Activated CD4-positive, alpha-beta memory T cell treated with anti-CD3 and anti-CD28 coated beads, Interleukin-2, amount 10 ng/mL, durations not matched to agents 7 days and 5 days (primary cell): ENCODE measurements at regions not wholly inside any gene's neighbourhood (a gene's known extent, or its start where the extent isn't known, plus 50 kb on each side); places are given as distances from the start of the nearest gene placed in this dataset.
"Not testable (repeated sequence)": the region's sequence is repeated elsewhere in the genome, so short reads cannot be mapped to it uniquely, and the experiment has no call there.

Experiments used
- CTCF ChIA-PET: fragments of 350-600 bp; sonication (Branson Sonifier 250); formaldehyde crosslinking; loops from one replicate; lab custom pipeline; 2021; ENCODE audit warnings: antibody characterized with exemption, inconsistent platforms; lab: Charles Lee
- POLR2A ChIA-PET: fragments of 350-600 bp; sonication (Branson Sonifier 250); formaldehyde crosslinking; loops from one replicate; lab custom pipeline; 2021; ENCODE audit warnings: antibody characterized with exemption; lab: Charles Lee
- DNase-seq: peaks from one replicate; pipeline ENCODE4 v3.0.0-alpha.2; 2020
- H3K27ac Mint-ChIP-seq: one replicate; pipeline ENCODE4 v1.8.0; 2021; ENCODE audit warnings: mild to moderate bottlenecking, mixed read lengths
- H3K27me3 Mint-ChIP-seq: one replicate; pipeline ENCODE4 v1.8.0; 2021; ENCODE audit warnings: mixed read lengths
- H3K36me3 Mint-ChIP-seq: one replicate; pipeline ENCODE4 v1.8.0; 2021; ENCODE audit warnings: low read depth, mixed read lengths
- H3K4me1 Mint-ChIP-seq: one replicate; pipeline ENCODE4 v1.8.0; 2021; ENCODE audit warnings: mixed read lengths
- H3K4me3 Mint-ChIP-seq: one replicate; pipeline ENCODE4 v1.8.0; 2021; ENCODE audit warnings: mild to moderate bottlenecking, mixed read lengths
- H3K9me3 Mint-ChIP-seq: one replicate; pipeline ENCODE4 v1.8.0; 2021; ENCODE audit warnings: mixed read lengths

DNA sequence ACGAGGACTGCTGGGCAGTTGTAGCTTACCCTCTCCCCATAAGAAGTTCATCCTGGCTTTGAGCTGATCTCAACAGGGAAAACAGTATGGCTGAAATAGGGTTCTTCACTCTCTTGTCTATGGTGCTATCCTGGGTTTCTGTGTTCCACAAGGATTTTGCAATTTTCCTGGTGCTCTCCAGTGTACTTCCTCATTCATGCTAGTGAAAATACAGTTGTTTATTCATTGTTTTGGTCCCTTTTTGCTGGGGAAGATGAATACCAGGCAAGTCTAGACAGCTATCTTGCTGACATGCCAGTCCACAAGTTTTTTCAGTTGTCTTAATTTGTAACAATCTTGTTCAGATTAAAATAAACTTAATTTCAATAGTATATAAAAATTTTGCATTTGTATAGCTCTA is 306.5 kb downstream of the DLEU7 start:
- Mint-ChIP-seq H3K4me1 (peaks cover 5% of the 10 kb centered on the region), H3K27ac (no peak overlapping the region), H3K36me3 (peaks cover 9% of the 10 kb centered on the region), H3K27me3 (peaks cover 3% of the 10 kb centered on the region), H3K9me3 (peaks cover 20% of the 10 kb centered on the region), H3K4me3 (no peak overlapping the region)
- CTCF ChIA-PET, result interaction anchor here (1.0 kb wide), 1 partner anchor 26 kb away, joined by 3 read pairs; no protein-coding TSS in a partner anchor
- no peak for DNase-seq
- POLR2A ChIA-PET, result no interaction called here

GRCh38 chr13:50539791-50540530 is 303.5 kb downstream of the DLEU7 start:
- peaks cover 20% of the 10 kb centered on the region for H3K9me3 Mint-ChIP-seq
- POLR2A ChIA-PET, result no interaction called here

DNA sequence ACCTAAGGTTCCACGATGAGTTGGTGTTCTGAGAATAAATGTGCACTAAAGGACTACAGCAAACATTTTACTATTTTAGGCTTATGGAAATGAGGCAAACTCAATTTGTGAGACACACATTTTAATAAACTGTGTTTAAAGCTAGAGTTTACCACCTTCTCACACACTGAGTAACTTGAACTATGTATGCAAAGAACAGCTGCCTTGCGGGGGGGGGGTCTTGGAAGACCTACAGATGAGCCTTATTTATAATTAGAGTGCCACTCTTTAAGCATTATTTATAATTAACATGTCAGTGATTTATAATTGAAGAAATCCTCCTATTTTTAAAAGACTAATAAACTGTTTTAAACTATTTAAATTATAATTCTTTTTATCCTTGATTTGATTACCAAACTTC is 300.4 kb downstream of the DLEU7 start:
- no peaks in the 10 kb centered on the region for H3K4me1 Mint-ChIP-seq
- H3K4me3 Mint-ChIP-seq, result no peak overlapping the region
- H3K9me3 Mint-ChIP-seq, result peaks cover 3% of the 10 kb centered on the region
- peaks cover 3% of the 10 kb centered on the region for H3K36me3 Mint-ChIP-seq
- H3K27me3 Mint-ChIP-seq, result peaks cover 3% of the 10 kb centered on the region
- no peak overlapping the region for H3K27ac Mint-ChIP-seq
- no peak for DNase-seq
- CTCF ChIA-PET, result no interaction called here
- POLR2A ChIA-PET, result no interaction called here

More at GRCh38 chr13:50539791-50540530, 303.5 kb downstream of the DLEU7 start:
- Mint-ChIP-seq H3K27me3 (peaks cover 3% of the 10 kb centered on the region), H3K27ac (no peak overlapping the region), H3K4me1 (peaks cover 5% of the 10 kb centered on the region), H3K4me3 (no peak overlapping the region), H3K36me3 (peaks cover 6% of the 10 kb centered on the region)
- CTCF ChIA-PET, result no interaction called here
- DNase-seq, result no peak

GRCh38 chr13:50543782-50544181 is 299.7 kb downstream of the DLEU7 start:
- Mint-ChIP-seq H3K27me3 (peaks cover 3% of the 10 kb centered on the region), H3K4me3 (no peak overlapping the region), H3K9me3 (peaks cover 3% of the 10 kb centered on the region), H3K36me3 (peaks cover 3% of the 10 kb centered on the region), H3K27ac (no peak overlapping the region), H3K4me1 (no peaks in the 10 kb centered on the region)
- ChIA-PET CTCF (no interaction called here), POLR2A (no interaction called here)
- DNase-seq, result no peak

- CTCF ChIA-PET, result no interaction called here
- DNase-seq, result no peak
- no peaks in the 10 kb centered on the region for H3K36me3 Mint-ChIP-seq
- H3K27ac Mint-ChIP-seq, result no peak overlapping the region
- no peaks in the 10 kb centered on the region for H3K4me1 Mint-ChIP-seq
- POLR2A ChIA-PET, result no interaction called here
- H3K4me3 Mint-ChIP-seq, result no peak overlapping the region
- H3K9me3 Mint-ChIP-seq, result no peaks in the 10 kb centered on the region
- no peaks in the 10 kb centered on the region for H3K27me3 Mint-ChIP-seq
Observed at GRCh38 chr13:50544211-50544610, 299.3 kb downstream of the DLEU7 start.

- H3K4me1 Mint-ChIP-seq, H3K4me3 Mint-ChIP-seq, POLR2A ChIA-PET, H3K27me3 Mint-ChIP-seq, H3K9me3 Mint-ChIP-seq, DNase-seq, H3K36me3 Mint-ChIP-seq, H3K27ac Mint-ChIP-seq, CTCF ChIA-PET: not testable (repeated sequence)
Observed at GRCh38 chr13:50547175-50547574, 296.3 kb downstream of the DLEU7 start.

DNA sequence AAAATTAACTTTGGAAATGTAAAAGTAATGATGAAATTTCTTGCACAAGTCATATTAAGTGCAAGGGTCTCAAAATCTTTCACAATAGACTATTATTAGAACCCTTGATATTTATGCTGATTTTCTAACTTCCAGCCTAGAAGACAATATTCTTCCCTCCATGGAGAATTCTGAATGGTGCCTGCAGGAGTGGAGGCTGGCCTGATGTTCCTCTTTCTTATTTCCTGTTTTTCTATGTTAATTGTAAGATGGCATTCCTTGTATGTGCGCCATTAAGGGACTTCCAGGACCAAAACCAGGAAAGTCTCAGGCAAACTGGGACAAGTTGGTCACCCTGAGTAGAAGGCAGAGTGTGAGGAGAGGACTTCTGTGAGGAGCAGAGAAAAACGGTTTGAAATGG is 294.9 kb downstream of the DLEU7 start:
- no peak for DNase-seq
- H3K36me3 Mint-ChIP-seq, result no peaks in the 10 kb centered on the region
- H3K9me3 Mint-ChIP-seq, result no peaks in the 10 kb centered on the region
- no peak overlapping the region for H3K4me3 Mint-ChIP-seq
- POLR2A ChIA-PET, result no interaction called here
- no peak overlapping the region for H3K27ac Mint-ChIP-seq
- H3K27me3 Mint-ChIP-seq, result no peaks in the 10 kb centered on the region
- CTCF ChIA-PET, result no interaction called here
- H3K4me1 Mint-ChIP-seq, result no peaks in the 10 kb centered on the region

- no peak for DNase-seq
- Mint-ChIP-seq H3K27me3 (no peaks in the 10 kb centered on the region), H3K9me3 (no peaks in the 10 kb centered on the region), H3K27ac (no peak overlapping the region), H3K36me3 (no peaks in the 10 kb centered on the region), H3K4me1 (no peaks in the 10 kb centered on the region), H3K4me3 (no peak overlapping the region)
- POLR2A ChIA-PET, result no interaction called here
- CTCF ChIA-PET, result no interaction called here
Observed at GRCh38 chr13:50549221-50549942, 294.1 kb downstream of the DLEU7 start.

DNA sequence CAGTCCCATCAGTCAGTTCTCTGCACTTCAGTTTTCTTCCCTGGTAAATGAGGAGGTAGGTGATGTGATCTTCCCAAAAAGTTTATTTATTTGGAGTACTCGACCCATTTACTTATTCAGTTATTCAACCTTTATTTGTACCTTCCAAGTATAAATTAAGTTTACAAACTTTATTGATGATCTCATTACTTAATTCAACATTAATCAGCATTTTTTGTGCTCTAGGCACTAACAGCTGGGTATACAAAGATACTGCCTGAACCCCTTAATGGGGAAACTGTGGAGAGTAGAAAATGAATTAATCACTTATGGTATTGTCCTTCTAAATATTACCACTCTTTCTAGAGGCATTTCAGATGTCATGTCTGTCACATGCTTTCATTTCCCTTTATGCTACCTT is 293.3 kb downstream of the DLEU7 start:
- no peak overlapping the region for H3K4me3 Mint-ChIP-seq
- no peaks in the 10 kb centered on the region for H3K36me3 Mint-ChIP-seq
- ChIA-PET POLR2A (no interaction called here), CTCF (no interaction called here)
- no peaks in the 10 kb centered on the region for H3K9me3 Mint-ChIP-seq
- DNase-seq, result no peak
- no peaks in the 10 kb centered on the region for H3K27me3 Mint-ChIP-seq
- no peak overlapping the region for H3K27ac Mint-ChIP-seq
- H3K4me1 Mint-ChIP-seq, result no peaks in the 10 kb centered on the region

DNA sequence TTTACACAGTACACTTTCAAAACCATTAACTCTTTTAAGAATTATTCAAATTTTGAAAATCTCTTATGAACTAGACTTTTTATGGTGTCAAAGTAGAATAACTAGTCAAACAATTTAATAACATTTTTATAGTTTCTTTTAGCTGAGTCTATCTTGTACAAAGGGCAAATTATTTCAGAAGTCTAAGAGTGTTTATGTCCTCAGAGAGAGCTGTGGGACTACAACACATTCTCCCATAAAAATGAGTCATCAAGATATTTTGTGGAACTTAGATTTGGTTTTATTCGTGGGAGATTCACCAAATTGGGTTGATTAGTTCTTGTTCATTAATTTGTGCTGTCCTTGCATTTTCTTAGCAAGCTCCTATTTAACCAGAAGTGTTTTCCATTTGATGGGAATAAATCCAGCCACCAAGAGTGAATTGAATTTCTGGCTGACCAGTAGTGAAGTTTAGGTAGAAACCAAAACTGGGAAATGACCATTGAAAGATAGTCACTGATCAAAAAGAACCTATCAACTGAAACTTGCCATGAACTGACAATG is 291.0 kb downstream of the DLEU7 start:
- DNase-seq, result no peak
- POLR2A ChIA-PET, result no interaction called here
- H3K4me3 Mint-ChIP-seq, result no peak overlapping the region
- no peaks in the 10 kb centered on the region for H3K36me3 Mint-ChIP-seq
- no peaks in the 10 kb centered on the region for H3K27me3 Mint-ChIP-seq
- CTCF ChIA-PET, result no interaction called here
- H3K4me1 Mint-ChIP-seq, result no peaks in the 10 kb centered on the region
- H3K27ac Mint-ChIP-seq, result no peak overlapping the region
- no peaks in the 10 kb centered on the region for H3K9me3 Mint-ChIP-seq

DNA sequence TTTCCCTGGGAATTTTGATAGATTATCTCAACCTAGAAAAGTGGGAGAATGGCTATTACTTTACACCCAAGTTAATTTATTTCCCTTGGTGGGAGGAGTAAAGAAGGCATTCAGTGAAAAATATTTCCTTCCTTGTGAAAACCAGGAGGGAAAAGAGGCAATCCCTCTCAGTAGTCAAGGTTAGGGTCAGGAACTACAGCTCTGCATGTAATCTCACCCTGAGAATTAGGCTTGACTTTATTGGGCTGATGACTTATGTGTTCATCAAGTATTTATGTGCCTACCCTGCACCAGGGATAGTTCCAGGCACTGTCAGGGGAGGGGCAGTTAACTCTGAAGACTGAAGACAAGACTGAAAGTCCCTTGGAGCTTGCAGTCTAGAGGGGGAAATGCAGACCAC is 281.8 kb downstream of the DLEU7 start:
- ChIA-PET CTCF (no interaction called here), POLR2A (no interaction called here)
- Mint-ChIP-seq H3K27me3 (peaks cover 6% of the 10 kb centered on the region), H3K27ac (no peak overlapping the region), H3K4me3 (no peak overlapping the region), H3K4me1 (no peaks in the 10 kb centered on the region), H3K9me3 (no peaks in the 10 kb centered on the region), H3K36me3 (no peaks in the 10 kb centered on the region)
- no peak for DNase-seq

GRCh38 chr13:50566646-50567045 is 276.8 kb downstream of the DLEU7 start:
- ChIA-PET CTCF (no interaction called here), POLR2A (no interaction called here)
- DNase-seq, result no peak
- Mint-ChIP-seq H3K27me3 (peaks cover 3% of the 10 kb centered on the region), H3K4me1 (no peaks in the 10 kb centered on the region), H3K27ac (no peak overlapping the region), H3K4me3 (no peak overlapping the region), H3K36me3 (no peaks in the 10 kb centered on the region), H3K9me3 (no peaks in the 10 kb centered on the region)

DNA sequence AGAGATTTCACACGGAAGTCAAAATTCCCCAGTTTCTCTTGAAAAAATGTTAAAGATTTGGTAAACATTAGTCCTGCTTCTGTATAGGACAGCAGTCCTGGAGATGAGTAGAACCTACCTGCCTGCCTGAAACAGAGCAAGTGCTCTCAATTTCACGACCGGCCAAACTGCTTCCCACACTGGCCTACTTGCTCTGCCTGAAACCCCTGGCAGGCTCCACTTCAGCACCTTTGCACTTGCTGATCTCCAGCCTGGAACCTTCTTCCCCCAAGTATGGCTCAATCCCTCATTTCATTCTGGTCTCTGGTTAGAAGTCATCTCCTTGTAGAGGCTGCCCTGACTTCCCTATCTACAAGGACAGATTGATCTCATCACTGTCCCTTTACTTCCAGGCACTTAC is 271.4 kb downstream of the DLEU7 start:
- CTCF ChIA-PET, result no interaction called here
- Mint-ChIP-seq H3K4me1 (no peaks in the 10 kb centered on the region), H3K36me3 (no peaks in the 10 kb centered on the region)

More for the DNA sequence above, 271.4 kb downstream of the DLEU7 start:
- Mint-ChIP-seq H3K27ac (no peak overlapping the region), H3K4me3 (no peak overlapping the region), H3K9me3 (peaks cover 4% of the 10 kb centered on the region), H3K27me3 (no peaks in the 10 kb centered on the region)
- DNase-seq, result no peak
- POLR2A ChIA-PET, result no interaction called here
